Right ventricle myocardium inferior (tissue), 1 donor: ENCODE measurements at regions not wholly inside any gene's neighbourhood (a gene's known extent, or its start where the extent isn't known, plus 50 kb on each side); places are given as distances from the start of the nearest gene placed in this dataset.
"Not testable (repeated sequence)": the region's sequence is repeated elsewhere in the genome, so short reads cannot be mapped to it uniquely, and the experiment has no call there.

ENCODE experiments used
- ATAC-seq: fragments of 200-7000 bp; cut with Tn5 transposase; one replicate; pipeline ENCODE4 v1.9.1; 2020; ENCODE audit warnings: mild to moderate bottlenecking, moderate library complexity
- DNase-seq: peaks from one replicate; pipeline ENCODE4 v3.0.0; 2021; ENCODE audit errors: missing footprints
- intact Hi-C: fragments of 100-400 bp; cut with DNase I; formaldehyde crosslinking; loops from one replicate; pipeline ENCODE4 v1.11.0; 2022
- donor health status: DM: no; HTN: yes; CAD: no; lungs with severe emphysema.

- intact Hi-C loops, result no loop called here
- DNase-seq, result no peak
- ATAC-seq, result no peak
Observed at GRCh38 chr4:124157396-124158083, 555.0 kb downstream of the ANKRD50 start.

GRCh38 chr4:124163401-124163800, 549.1 kb downstream of the ANKRD50 start:
- intact Hi-C loops, result no loop called here
- ATAC-seq (no peak), DNase-seq (no peak)

- DNase-seq (no peak), ATAC-seq (no peak)
- intact Hi-C loops, result no loop called here
Observed at GRCh38 chr4:124167602-124168001, 544.9 kb downstream of the ANKRD50 start.

GRCh38 chr4:124169524-124169923, 543.0 kb downstream of the ANKRD50 start:
- ATAC-seq, intact Hi-C loops, DNase-seq: not testable (repeated sequence)

- intact Hi-C loops, result no loop called here
- ATAC-seq (no peak), DNase-seq (no peak)
Observed at GRCh38 chr4:124173912-124174311, 538.6 kb downstream of the ANKRD50 start.

- DNase-seq (no peak), ATAC-seq (no peak)
- intact Hi-C loops, result no loop called here
Observed at GRCh38 chr4:124177647-124178425, 534.7 kb downstream of the ANKRD50 start.

- ATAC-seq (no peak), DNase-seq (no peak)
- intact Hi-C loops, result no loop called here
Observed at GRCh38 chr4:124178449-124179021, 534.0 kb downstream of the ANKRD50 start.

- ATAC-seq (no peak), DNase-seq (peak; percentile 9)
- intact Hi-C loops, result no loop called here
Observed at GRCh38 chr4:124179506-124180186, 532.9 kb downstream of the ANKRD50 start.

GRCh38 chr4:124181039-124181438, 531.5 kb downstream of the ANKRD50 start:
- no peak for ATAC-seq

GRCh38 chr4:124183231-124183630, 529.3 kb downstream of the ANKRD50 start:
- ATAC-seq, result no peak

More at GRCh38 chr4:124181039-124181438, 531.5 kb downstream of the ANKRD50 start:
- intact Hi-C loops, result no loop called here
- DNase-seq, result no peak

GRCh38 chr4:124183926-124184325, 528.6 kb downstream of the ANKRD50 start:
- DNase-seq (no peak), ATAC-seq (no peak)
- intact Hi-C loops, result no loop called here

More at GRCh38 chr4:124183231-124183630, 529.3 kb downstream of the ANKRD50 start:
- intact Hi-C loops, result no loop called here
- no peak for DNase-seq

- intact Hi-C loops, result no loop called here
- no peak for DNase-seq
Observed at GRCh38 chr4:124184792-124185191, 527.7 kb downstream of the ANKRD50 start.

GRCh38 chr4:124188595-124188994, 523.9 kb downstream of the ANKRD50 start:
- ATAC-seq (no peak), DNase-seq (no peak)
- intact Hi-C loops, result no loop called here

More at GRCh38 chr4:124184792-124185191, 527.7 kb downstream of the ANKRD50 start:
- ATAC-seq, result no peak

GRCh38 chr4:124189545-124189944, 523.0 kb downstream of the ANKRD50 start:
- intact Hi-C loops, result no loop called here
- DNase-seq (no peak), ATAC-seq (no peak)

GRCh38 chr4:124191329-124191728, 521.2 kb downstream of the ANKRD50 start:
- DNase-seq, result no peak
- ATAC-seq, result no peak
- intact Hi-C loops, result no loop called here

GRCh38 chr4:124192544-124192943, 520.0 kb downstream of the ANKRD50 start:
- no peak for DNase-seq
- intact Hi-C loops, result no loop called here
- no peak for ATAC-seq

GRCh38 chr4:124199185-124199584, 513.3 kb downstream of the ANKRD50 start:
- DNase-seq (no peak), ATAC-seq (no peak)
- intact Hi-C loops, result no loop called here

GRCh38 chr4:124199755-124200154, 512.8 kb downstream of the ANKRD50 start:
- DNase-seq (no peak), ATAC-seq (no peak)
- intact Hi-C loops, result no loop called here

- DNase-seq, result no peak
- intact Hi-C loops, result no loop called here
- ATAC-seq, result no peak
Observed at GRCh38 chr4:124201636-124202035, 510.9 kb downstream of the ANKRD50 start.
